Esophagus squamous epithelium (tissue), 5 donors: ENCODE measurements at regions not wholly inside any gene's neighbourhood (a gene's known extent, or its start where the extent isn't known, plus 50 kb on each side); places are given as distances from the start of the nearest gene placed in this dataset.

ENCODE experiments used
- DNase-seq: peaks from one replicate; lab custom pipeline; 2025; lab: John Stamatoyannopoulos, UW
- H3K27ac ChIP-seq, 4 donors: fragments of 200-600 bp; sonication (generic); one replicate each; pipeline ENCODE4 v1.5.1; 2016 to 2019; ENCODE audit warnings: mild to moderate bottlenecking in 1 of 4
- H3K27me3 ChIP-seq, 4 donors: fragments of 200-600 bp; sonication (generic); 1 replicate in 3 of 4; 2 replicates in 1 of 4; pipeline versions ENCODE4 v1.5.1 to v1.6.0; 2017 to 2021; ENCODE audit warnings: antibody characterized with exemption in 1 of 4
- H3K36me3 ChIP-seq, 3 donors: fragments of 200-600 bp; sonication (generic); one replicate each; pipeline ENCODE4 v1.5.1; 2016 to 2019
- H3K4me1 ChIP-seq, 3 donors: fragments of 200-600 bp; sonication (generic); one replicate each; pipeline ENCODE4 v1.5.1; 2017 to 2019
- H3K4me3 ChIP-seq, 4 donors: fragments of 200-600 bp; sonication (generic); 1 replicate in 3 of 4; 2 replicates in 1 of 4; pipeline ENCODE4 v1.5.1; 2016 to 2019; ENCODE audit warnings: mild to moderate bottlenecking in 2 of 4, moderate library complexity in 1 of 4
- H3K9me3 ChIP-seq, 3 donors: fragments of 200-600 bp; sonication (generic); one replicate each; pipeline ENCODE4 v1.5.1; 2016 to 2019
- POLR2A ChIP-seq, 4 donors: fragments of 450-650 bp; IDR thresholded peaks; one replicate each; pipeline ENCODE4 v1.6.1; 2017; ENCODE audit warnings: antibody characterized with exemption in 4 of 4, mild to moderate bottlenecking in 4 of 4, moderate library complexity in 3 of 4
- WGBS, 2 donors: methylation state at CpG; one replicate each; pipeline ENCODE4 v1.1.5; 2018; 5-methylcytosine and 5-hydroxymethylcytosine counted together
- intact Hi-C: fragments of 100-400 bp; cut with DNase I; formaldehyde crosslinking; loops from one replicate; pipeline ENCODE4 v1.15.0; 2022
- TF ChIP-seq, protein P1 (sequence below), 6 experiments: fragments of 450-650 bp in 4 of 6; fragments of 200-600 bp in 2 of 6; sonication (generic) in 2 of 6; IDR thresholded peaks; one replicate each; pipeline ENCODE4 v1.5.1; 2016 to 2019; ENCODE audit warnings: antibody characterized with exemption in 6 of 6, mild to moderate bottlenecking in 4 of 6, moderate library complexity in 4 of 6
- donor health status: DM: yes; HTN: yes; CAD: no.

DNA sequence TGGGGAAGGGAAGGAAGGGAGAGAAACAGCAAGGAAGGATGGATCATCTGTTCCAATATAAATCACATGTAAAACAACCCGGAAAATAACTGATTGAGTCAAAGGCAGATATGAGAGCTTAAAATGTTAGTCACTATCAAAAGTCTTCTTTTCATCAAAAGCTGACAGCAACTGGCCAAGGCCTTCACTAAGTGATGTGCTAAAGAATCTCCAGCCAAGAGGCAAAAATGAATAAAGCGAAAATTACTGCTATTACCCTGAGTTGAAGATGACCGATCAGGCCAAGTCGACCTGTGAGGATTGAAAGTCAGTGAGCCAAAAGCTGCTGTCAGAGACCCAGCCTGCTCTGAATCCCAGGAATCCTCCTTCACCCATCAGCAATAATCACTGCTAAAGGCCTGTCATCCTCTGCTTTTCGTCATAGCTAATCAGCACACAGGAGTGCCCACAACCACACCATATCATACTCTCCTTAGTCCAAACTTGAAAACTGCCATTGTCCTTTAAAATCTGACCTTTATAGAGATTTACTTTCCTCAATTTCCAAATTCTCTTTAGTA lies 736.9 kb downstream of the TLE1 start:
- DNase-seq: no peak
- no peaks in the 10 kb centered on the region for H3K36me3 ChIP-seq
- no peak overlapping the region for H3K27ac ChIP-seq
- 79 to 93% methylated on average over 5 of the region's 5 CpGs for WGBS, 2 donors
- TF ChIP-seq POLR2A (IDR thresholded peaks at IDR 0.05): no peak
- TF ChIP-seq, protein P1, sequence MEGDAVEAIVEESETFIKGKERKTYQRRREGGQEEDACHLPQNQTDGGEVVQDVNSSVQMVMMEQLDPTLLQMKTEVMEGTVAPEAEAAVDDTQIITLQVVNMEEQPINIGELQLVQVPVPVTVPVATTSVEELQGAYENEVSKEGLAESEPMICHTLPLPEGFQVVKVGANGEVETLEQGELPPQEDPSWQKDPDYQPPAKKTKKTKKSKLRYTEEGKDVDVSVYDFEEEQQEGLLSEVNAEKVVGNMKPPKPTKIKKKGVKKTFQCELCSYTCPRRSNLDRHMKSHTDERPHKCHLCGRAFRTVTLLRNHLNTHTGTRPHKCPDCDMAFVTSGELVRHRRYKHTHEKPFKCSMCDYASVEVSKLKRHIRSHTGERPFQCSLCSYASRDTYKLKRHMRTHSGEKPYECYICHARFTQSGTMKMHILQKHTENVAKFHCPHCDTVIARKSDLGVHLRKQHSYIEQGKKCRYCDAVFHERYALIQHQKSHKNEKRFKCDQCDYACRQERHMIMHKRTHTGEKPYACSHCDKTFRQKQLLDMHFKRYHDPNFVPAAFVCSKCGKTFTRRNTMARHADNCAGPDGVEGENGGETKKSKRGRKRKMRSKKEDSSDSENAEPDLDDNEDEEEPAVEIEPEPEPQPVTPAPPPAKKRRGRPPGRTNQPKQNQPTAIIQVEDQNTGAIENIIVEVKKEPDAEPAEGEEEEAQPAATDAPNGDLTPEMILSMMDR (IDR thresholded peaks at IDR 0.05): no peak
- H3K4me1 ChIP-seq: no peaks in the 10 kb centered on the region
- H3K4me3 ChIP-seq: no peak overlapping the region
- intact Hi-C loops: no loop called here
- H3K27me3 ChIP-seq: no peaks in the 10 kb centered on the region
- no peaks in the 10 kb centered on the region for H3K9me3 ChIP-seq

DNA sequence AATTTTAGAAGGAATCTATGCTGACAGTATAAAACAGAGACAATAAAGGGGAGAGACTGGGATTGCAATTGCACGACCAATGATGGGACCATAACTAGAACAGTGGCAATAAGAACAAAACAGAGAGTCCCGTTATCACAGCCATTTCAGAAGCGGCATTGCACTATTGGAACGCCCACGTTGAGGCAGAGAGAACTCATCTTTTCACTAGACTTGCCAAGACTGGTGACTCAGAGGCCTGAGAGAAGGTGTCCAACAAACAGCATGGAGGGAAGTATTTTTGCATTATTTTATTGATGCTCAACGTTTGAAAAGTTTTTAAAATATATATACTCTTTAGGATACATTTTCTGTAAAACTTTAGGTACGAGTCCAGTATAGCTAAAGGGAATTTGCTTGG lies 737.7 kb downstream of the TLE1 start:
- TF ChIP-seq POLR2A (IDR thresholded peaks at IDR 0.05): no peak
- TF ChIP-seq, protein P1 (IDR thresholded peaks at IDR 0.05): no peak
- intact Hi-C loops: no loop called here
- DNase-seq: no peak
- H3K27ac ChIP-seq: no peak overlapping the region
- no peaks in the 10 kb centered on the region for H3K27me3 ChIP-seq
- H3K4me1 ChIP-seq: no peaks in the 10 kb centered on the region
- no peak overlapping the region for H3K4me3 ChIP-seq
- H3K36me3 ChIP-seq: no peaks in the 10 kb centered on the region
- WGBS, 2 donors: 63 to 74% methylated on average over 7 of the region's 7 CpGs
- no peaks in the 10 kb centered on the region for H3K9me3 ChIP-seq

- Histone ChIP-seq H3K9me3 (no peaks in the 10 kb centered on the region), H3K27ac (no peak overlapping the region), H3K4me3 (no peak overlapping the region), H3K4me1 (no peaks in the 10 kb centered on the region), H3K36me3 (no peaks in the 10 kb centered on the region), H3K27me3 (no peaks in the 10 kb centered on the region)
- 62 to 67% methylated on average over 4 of the region's 4 CpGs for WGBS, 2 donors
- no peak for DNase-seq
- TF ChIP-seq, protein P1 (IDR thresholded peaks at IDR 0.05): no peak
- no peak for TF ChIP-seq POLR2A (IDR thresholded peaks at IDR 0.05)
- intact Hi-C loops: no loop called here
These were observed 740.5 kb downstream of the TLE1 start for GRCh38 chr9:80948876-80949275.

GRCh38 chr9:80948066-80948465 lies 741.3 kb downstream of the TLE1 start:
- Histone ChIP-seq H3K4me1 (no peaks in the 10 kb centered on the region), H3K9me3 (no peaks in the 10 kb centered on the region), H3K27ac (no peak overlapping the region), H3K4me3 (no peak overlapping the region), H3K36me3 (no peaks in the 10 kb centered on the region), H3K27me3 (no peaks in the 10 kb centered on the region)
- TF ChIP-seq, protein P1 (IDR thresholded peaks at IDR 0.05): no peak
- TF ChIP-seq POLR2A (IDR thresholded peaks at IDR 0.05): no peak
- DNase-seq: no peak
- intact Hi-C loops: no loop called here
- 75% methylated on average over 3 of the region's 3 CpGs for WGBS, 2 donors

- DNase-seq: no peak
- 11 to 12% methylated on average over 1 of the region's 1 CpG for WGBS, 2 donors
- no peaks in the 10 kb centered on the region for H3K4me1 ChIP-seq
- intact Hi-C loops: no loop called here
- H3K27ac ChIP-seq: no peak overlapping the region
- no peaks in the 10 kb centered on the region for H3K9me3 ChIP-seq
- no peaks in the 10 kb centered on the region for H3K27me3 ChIP-seq
- no peaks in the 10 kb centered on the region for H3K36me3 ChIP-seq
- no peak for TF ChIP-seq POLR2A (IDR thresholded peaks at IDR 0.05)
- TF ChIP-seq, protein P1 (IDR thresholded peaks at IDR 0.05): no peak
- H3K4me3 ChIP-seq: no peak overlapping the region
These were observed 742.7 kb downstream of the TLE1 start for GRCh38 chr9:80946496-80947170.
